Right atrium auricular region (tissue), 2 donors: ENCODE measurements at regions not wholly inside any gene's neighbourhood (a gene's known extent, or its start where the extent isn't known, plus 50 kb on each side); places are given as distances from the start of the nearest gene placed in this dataset.

Experiments used
- DNase-seq: peaks from one replicate; pipeline ENCODE4 v3.0.0-alpha.2; 2019; ENCODE audit warnings: low spot score
- H3K27ac ChIP-seq, 2 donors: fragments of 200-600 bp; sonication (generic); 1 replicate in 1 of 2; 2 replicates in 1 of 2; pipeline ENCODE4 v1.5.1; 2016 to 2019
- H3K27me3 ChIP-seq, 2 donors: fragments of 200-600 bp; sonication (generic); one replicate each; pipeline versions ENCODE4 v1.5.1 to v1.6.0; 2017 to 2019
- H3K36me3 ChIP-seq: fragments of 200-600 bp; sonication (generic); one replicate; pipeline ENCODE4 v1.5.1; 2016
- H3K4me1 ChIP-seq, 2 donors: fragments of 200-600 bp; sonication (generic); one replicate each; pipeline versions ENCODE4 v1.5.1 to v1.6.0; 2017 to 2019
- H3K4me3 ChIP-seq, 2 donors: fragments of 200-600 bp; sonication (generic); 1 replicate in 1 of 2; 2 replicates in 1 of 2; pipeline ENCODE4 v1.5.1; 2017 to 2019; ENCODE audit warnings: mild to moderate bottlenecking in 1 of 2, moderate library complexity in 1 of 2
- H3K9me3 ChIP-seq, 2 donors: fragments of 200-600 bp; sonication (generic); one replicate each; pipeline ENCODE4 v1.5.1; 2019
- CTCF ChIP-seq, 2 donors: fragments of 200-600 bp; sonication (generic); IDR thresholded peaks; one replicate each; pipeline ENCODE4 v1.5.1; 2019; ENCODE audit warnings: antibody characterized with exemption in 2 of 2

GRCh38 chr9:87301371-87301770 is 196.3 kb upstream of the DAPK1 start:
- Histone ChIP-seq H3K4me1 (no peaks in the 10 kb centered on the region), H3K4me3 (no peak overlapping the region), H3K9me3 (no peaks in the 10 kb centered on the region), H3K36me3 (no peaks in the 10 kb centered on the region), H3K27ac (no peak overlapping the region), H3K27me3 (no peaks in the 10 kb centered on the region)
- no peak for DNase-seq
- TF ChIP-seq CTCF (IDR thresholded peaks at IDR 0.05) = no peak

- Histone ChIP-seq H3K27me3 (no peaks in the 10 kb centered on the region), H3K36me3 (no peaks in the 10 kb centered on the region), H3K27ac (no peak overlapping the region), H3K4me1 (no peaks in the 10 kb centered on the region), H3K4me3 (no peak overlapping the region), H3K9me3 (no peaks in the 10 kb centered on the region)
- DNase-seq = no peak
- no peak for TF ChIP-seq CTCF (IDR thresholded peaks at IDR 0.05)
These were observed 192.5 kb upstream of the DAPK1 start for GRCh38 chr9:87305151-87305550.

- no peak for TF ChIP-seq CTCF (IDR thresholded peaks at IDR 0.05)
- Histone ChIP-seq H3K27ac (no peak overlapping the region), H3K9me3 (no peaks in the 10 kb centered on the region), H3K27me3 (no peaks in the 10 kb centered on the region), H3K4me1 (no peaks in the 10 kb centered on the region), H3K4me3 (no peak overlapping the region), H3K36me3 (no peaks in the 10 kb centered on the region)
- no peak for DNase-seq
These were observed 191.7 kb upstream of the DAPK1 start for GRCh38 chr9:87306006-87306405.

GRCh38 chr9:87307848-87308247 is 189.8 kb upstream of the DAPK1 start:
- Histone ChIP-seq H3K4me3 (no peak overlapping the region), H3K4me1 (no peaks in the 10 kb centered on the region), H3K36me3 (no peaks in the 10 kb centered on the region), H3K27me3 (no peaks in the 10 kb centered on the region), H3K9me3 (no peaks in the 10 kb centered on the region), H3K27ac (no peak overlapping the region)
- TF ChIP-seq CTCF (IDR thresholded peaks at IDR 0.05) = no peak
- DNase-seq = no peak

GRCh38 chr9:87309236-87309635 is 188.4 kb upstream of the DAPK1 start:
- H3K36me3 ChIP-seq = no peaks in the 10 kb centered on the region
- TF ChIP-seq CTCF (IDR thresholded peaks at IDR 0.05) = no peak
- DNase-seq = no peak

GRCh38 chr9:87310827-87311523 is 186.7 kb upstream of the DAPK1 start:
- peaks cover 0 to 9% of the 10 kb centered on the region in 2 donors for H3K9me3 ChIP-seq
- no peaks in the 10 kb centered on the region for H3K27me3 ChIP-seq
- DNase-seq = no peak
- no peaks in the 10 kb centered on the region for H3K4me1 ChIP-seq
- no peak overlapping the region for H3K4me3 ChIP-seq
- no peaks in the 10 kb centered on the region for H3K36me3 ChIP-seq
- no peak for TF ChIP-seq CTCF (IDR thresholded peaks at IDR 0.05)
- no peak overlapping the region for H3K27ac ChIP-seq

More at GRCh38 chr9:87309236-87309635, 188.4 kb upstream of the DAPK1 start:
- H3K27me3 ChIP-seq = no peaks in the 10 kb centered on the region
- no peak overlapping the region for H3K27ac ChIP-seq
- H3K9me3 ChIP-seq = no peaks in the 10 kb centered on the region
- no peaks in the 10 kb centered on the region for H3K4me1 ChIP-seq
- H3K4me3 ChIP-seq = no peak overlapping the region
